Hepatocyte (in vitro differentiated cells): ENCODE measurements at regions not wholly inside any gene's neighbourhood (a gene's known extent, or its start where the extent isn't known, plus 50 kb on each side); places are given as distances from the start of the nearest gene placed in this dataset.

Source experiments
- CTCF ChIP-seq: fragments of 200-600 bp; sonication (generic); IDR thresholded peaks from 2 replicates; pipeline ENCODE4 v1.5.1; 2016; ENCODE audit warnings: antibody characterized with exemption, mild to moderate bottlenecking; ENCODE audit not compliant: poor library complexity
- EZH2 ChIP-seq: fragments of 200-600 bp; sonication (generic); IDR thresholded peaks from 2 replicates; pipeline ENCODE4 v1.6.1; 2016; ENCODE audit warnings: antibody characterized with exemption, mild to moderate bottlenecking, borderline replicate concordance
- EZH2phosphoT487 ChIP-seq: fragments of 200-600 bp; sonication (generic); IDR thresholded peaks from one replicate; pipeline ENCODE4 v1.6.1; 2018; ENCODE audit warnings: antibody characterized with exemption, mild to moderate bottlenecking, low read depth, moderate library complexity; ENCODE audit not compliant: unreplicated experiment, severe bottlenecking

- TF ChIP-seq CTCF (no peak), EZH2phosphoT487 (no peak), EZH2 (no peak)
These were observed 261.2 kb upstream of the AJAP1 start for GRCh38 chr1:4393191-4393590.
